GM10266 (cell line): ENCODE measurements at regions not wholly inside any gene's neighbourhood (a gene's known extent, or its start where the extent isn't known, plus 50 kb on each side); places are given as distances from the start of the nearest gene placed in this dataset.

Experiments
- DNase-seq: peaks from one replicate; pipeline ENCODE4 v3.0.0; 2012; ENCODE audit errors: extremely low spot score
- TF ChIP-seq, protein P1 (sequence below): IDR thresholded peaks from 2 replicates; pipeline ENCODE4 v1.5.1; 2012; ENCODE audit warnings: mild to moderate bottlenecking, low read depth; ENCODE audit not compliant: control insufficient read depth, insufficient read depth; ENCODE audit errors: missing control alignments

DNA sequence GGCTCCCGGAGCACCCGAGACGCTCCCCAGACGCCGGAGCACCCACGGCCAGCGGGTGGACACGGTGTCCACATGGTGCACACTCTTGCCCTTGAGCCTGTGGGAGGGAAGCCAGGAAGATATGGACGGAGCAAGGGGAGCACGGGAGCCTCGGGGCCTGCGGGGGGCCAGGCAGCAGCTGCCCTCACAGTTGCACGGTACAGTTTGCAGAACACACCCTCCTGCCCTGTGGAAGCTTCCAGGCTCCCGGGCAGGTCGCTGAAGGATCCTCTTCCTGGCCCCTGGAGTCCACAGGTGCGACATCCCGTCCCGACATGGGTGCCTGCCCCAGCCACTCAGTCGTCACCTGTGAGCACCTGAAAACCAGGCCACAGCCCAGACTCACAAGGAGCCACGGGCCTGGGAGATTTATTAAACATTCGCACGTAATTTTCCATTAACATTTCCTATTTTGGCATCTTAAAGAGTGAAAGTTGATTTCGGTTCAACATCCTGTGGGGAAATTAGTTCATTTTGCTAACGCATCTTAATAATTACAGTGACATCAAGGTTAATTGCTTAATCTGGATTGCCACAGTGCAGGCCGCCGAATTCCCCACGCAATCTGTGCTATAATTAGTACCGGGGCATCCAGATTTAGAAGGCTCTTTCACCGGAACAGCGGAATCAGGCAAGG lies 253.3 kb downstream of the BRD1 start:
- TF ChIP-seq, protein P1, sequence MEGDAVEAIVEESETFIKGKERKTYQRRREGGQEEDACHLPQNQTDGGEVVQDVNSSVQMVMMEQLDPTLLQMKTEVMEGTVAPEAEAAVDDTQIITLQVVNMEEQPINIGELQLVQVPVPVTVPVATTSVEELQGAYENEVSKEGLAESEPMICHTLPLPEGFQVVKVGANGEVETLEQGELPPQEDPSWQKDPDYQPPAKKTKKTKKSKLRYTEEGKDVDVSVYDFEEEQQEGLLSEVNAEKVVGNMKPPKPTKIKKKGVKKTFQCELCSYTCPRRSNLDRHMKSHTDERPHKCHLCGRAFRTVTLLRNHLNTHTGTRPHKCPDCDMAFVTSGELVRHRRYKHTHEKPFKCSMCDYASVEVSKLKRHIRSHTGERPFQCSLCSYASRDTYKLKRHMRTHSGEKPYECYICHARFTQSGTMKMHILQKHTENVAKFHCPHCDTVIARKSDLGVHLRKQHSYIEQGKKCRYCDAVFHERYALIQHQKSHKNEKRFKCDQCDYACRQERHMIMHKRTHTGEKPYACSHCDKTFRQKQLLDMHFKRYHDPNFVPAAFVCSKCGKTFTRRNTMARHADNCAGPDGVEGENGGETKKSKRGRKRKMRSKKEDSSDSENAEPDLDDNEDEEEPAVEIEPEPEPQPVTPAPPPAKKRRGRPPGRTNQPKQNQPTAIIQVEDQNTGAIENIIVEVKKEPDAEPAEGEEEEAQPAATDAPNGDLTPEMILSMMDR, result no peak
- no peak for DNase-seq

DNA sequence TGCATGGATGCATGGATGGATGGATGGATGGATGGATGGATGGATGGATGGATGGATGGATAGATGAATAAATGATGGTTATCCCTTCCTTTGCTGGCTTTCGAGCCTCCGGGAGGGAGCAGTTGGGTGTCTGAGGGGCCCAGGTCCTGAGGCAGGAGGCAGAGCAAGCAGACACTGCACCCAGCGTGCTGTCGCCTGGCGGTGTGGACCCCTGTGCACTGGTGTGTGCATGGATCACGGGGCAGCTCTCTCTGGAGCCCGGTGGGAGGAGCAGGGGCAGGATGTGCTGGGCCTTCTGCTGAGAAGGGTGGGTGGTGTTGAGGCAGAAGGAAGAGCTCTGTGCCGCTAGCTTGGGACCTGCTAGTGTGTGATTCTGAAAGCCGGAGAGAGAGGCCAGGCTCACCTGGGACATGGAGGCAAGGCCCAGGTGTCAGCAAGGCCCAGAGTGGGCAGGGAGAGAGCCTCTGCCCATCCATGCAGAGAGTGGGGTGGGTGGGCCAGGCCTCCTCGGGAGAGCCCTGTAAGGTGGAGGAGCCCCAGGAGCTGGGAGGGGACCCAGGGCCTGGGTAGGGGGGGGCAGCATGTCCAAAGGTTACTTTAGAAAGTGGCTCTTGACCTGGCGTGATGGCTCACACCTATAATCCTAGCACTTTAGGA lies 254.4 kb downstream of the BRD1 start:
- no peak for DNase-seq
- TF ChIP-seq, protein P1, result no peak

DNA sequence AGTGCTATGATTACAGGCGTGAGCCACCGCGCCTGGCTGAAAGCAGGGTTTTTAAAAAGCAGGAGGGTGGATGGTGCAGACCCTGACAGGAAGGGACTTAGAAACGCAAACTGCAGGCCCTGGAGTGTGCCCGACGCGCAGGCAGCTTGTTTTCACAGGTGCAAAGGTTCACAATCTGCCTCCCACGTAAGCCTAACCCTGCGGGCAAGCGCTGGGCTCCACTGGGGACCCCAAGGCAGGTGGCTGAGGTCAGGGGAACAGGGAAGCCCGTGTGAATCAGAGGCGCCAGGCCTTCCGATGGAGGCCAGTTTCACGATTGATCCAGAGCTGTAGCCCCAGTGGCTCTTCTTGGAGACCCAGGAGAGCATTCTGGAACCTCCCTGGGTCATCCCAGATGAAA lies 256.3 kb downstream of the BRD1 start:
- TF ChIP-seq, protein P1, result no peak
- no peak for DNase-seq

DNA sequence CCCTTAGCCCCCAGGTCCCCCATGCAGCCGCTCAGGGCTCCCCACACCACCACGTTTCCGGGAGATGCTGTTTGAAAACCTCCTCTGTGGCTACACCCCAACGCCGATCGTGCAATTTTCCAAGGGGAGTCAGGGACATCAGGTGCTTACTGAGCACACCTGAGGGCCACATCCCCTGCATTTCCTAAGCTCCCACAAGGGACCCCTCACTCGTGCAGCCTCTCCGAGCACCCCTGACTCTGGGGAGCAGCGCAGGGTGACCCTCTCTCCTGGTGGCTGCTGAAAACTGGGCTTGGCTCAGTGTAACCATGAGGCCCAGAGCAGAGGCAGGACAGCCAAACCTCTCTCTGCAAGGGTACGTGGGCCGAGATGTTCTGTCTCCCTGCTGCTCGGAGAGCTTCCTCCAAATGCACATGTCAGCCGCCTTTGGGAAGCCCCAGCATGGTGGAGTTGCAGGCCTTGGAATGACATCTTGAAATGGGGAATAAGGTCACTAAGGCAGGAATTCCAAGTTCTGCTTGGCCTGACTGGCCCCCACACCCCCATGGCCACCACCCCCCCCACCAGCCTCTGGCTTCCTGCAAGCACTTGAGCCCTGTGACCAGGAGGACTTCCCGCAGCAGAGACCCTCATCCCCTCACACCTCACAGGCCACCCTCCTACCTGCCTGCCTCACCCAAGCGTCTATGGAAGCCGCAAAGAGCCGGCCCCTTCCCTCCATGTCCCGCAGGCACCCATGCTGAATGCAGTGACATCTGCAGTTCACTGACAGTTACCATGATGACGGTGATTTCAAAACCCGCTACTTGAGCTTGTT lies 257.4 kb downstream of the BRD1 start:
- TF ChIP-seq, protein P1, result no peak
- no peak for DNase-seq

DNA sequence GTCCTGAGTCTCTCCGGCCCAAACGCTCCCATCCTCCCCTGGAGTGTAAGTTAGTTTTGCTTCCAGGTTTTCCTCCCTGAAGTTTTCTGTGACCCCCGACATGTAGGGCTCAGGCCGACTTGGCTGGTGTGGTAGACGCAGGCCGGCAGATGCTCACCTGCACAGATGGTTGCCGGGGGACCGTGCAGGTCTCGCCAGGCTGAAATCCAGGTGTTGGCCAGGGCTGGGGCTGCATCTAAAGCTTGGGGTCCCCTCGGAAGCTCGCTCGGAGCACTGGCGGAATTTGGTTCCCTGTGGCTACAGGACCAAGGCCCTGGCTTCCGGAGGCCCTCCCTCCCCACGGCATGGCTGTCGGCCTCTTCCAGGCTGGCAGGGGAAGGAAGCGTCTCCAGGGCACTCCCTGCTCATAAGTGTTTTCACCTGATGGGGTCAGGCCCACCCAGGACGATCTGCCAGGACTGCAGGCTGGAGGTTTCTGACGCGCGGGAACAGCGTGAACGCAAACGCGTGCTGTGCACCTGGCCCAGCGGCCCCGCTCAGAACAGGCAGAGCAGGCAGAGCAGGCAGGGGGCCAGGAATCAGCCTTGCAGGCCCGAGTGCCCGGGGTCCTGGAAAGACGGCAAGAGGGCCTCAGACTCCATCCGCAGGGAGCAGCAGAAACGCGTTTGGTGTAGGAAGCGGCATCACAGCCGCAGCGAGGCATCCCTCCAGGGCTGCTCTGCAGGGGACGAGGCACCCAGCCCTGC lies 258.2 kb downstream of the BRD1 start:
- no peak for DNase-seq
- TF ChIP-seq, protein P1, result no peak

DNA sequence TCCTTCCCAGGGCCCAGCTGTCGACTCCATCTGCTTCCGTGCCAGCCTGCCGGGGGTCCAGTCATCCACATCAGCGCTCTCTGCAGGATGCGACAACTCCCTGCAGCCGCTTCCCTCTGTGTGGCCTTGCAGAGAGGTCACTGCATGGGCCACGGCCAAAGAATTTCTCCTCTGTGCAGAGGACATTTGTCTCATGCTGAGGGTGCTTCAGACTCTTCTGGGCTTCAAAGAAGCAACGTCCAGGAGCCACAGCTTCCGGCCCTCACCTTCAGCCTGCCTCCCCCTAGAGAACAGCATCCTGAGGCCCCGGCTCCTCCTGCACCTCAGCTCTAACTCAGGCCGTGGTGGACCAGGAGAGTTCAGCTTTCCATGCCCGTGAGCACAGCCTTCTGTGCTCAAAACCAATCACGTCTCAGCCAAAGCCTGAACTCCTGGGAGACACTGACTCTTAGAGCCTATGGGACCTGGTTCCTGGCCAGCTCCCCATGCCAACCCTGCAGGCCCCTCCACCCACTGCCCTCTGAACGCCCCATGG lies 258.9 kb downstream of the BRD1 start:
- DNase-seq, result no peak
- TF ChIP-seq, protein P1, result no peak
